ENCODE measurements at regions not wholly inside any gene's neighbourhood (a gene's known extent, or its start where the extent isn't known, plus 50 kb on each side); places are given as distances from the start of the nearest gene placed in this dataset.
"Not testable (repeated sequence)": the region's sequence is repeated elsewhere in the genome, so short reads cannot be mapped to it uniquely, and the experiment has no call there.

DNA sequence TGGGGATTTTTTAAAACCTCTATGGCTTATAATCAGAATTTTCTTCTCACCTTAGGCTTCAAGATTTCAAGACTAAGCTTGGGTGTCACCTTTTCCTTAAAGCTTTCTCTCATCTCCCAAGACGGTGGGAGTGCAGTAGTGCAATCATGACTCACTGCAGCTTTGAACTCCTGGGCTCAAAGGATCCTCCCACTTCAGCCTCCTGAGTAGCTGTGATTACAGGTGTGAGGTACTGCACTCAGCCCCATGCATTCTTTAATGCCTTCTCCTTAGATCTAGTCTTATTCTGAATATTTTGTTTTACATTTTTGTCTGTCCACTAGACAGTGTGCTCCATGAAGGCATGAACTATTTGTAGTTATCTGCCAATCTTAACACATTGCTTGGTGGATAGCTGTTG is 55.7 kb upstream of the FAT3 start:
- no peak for DNase-seq

DNA sequence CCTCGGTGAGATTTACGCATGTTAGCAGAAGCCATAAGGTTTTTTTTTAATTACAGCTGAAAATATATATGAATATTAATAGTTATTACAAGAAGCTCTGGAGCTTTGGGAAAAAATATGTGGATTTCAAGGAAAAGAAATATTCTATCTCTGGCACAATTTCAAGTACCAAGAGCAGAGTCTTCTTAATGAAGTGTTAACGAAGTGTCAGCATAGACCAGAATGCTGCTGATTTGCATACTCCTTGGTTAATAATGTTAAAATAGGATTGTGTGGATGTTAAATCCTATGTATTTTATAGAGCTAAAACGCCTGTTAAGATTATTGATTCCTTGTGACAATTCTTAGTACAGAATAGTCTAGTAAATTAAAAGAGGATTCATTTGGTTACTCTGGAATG is 57.0 kb upstream of the FAT3 start:
- no peak for DNase-seq

DNA sequence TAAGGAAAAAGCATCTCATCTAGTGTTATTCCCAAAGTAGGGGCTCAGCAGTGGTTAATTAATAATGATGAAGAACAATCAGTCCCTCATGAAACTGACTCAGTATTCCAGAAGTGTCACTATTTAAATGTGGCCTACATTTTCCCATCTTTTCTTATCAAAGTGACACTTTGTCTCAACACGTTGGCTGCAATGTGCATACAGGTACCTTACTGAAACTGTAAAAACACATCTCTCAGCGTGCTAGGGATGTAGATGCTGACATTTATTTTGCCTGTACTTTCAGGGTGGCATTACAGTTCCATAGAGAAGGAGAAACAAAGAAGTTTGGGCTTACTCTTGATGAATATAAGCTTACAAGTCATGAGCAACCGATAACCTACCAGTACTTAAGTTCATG is 58.3 kb upstream of the FAT3 start:
- no peak for DNase-seq

DNA sequence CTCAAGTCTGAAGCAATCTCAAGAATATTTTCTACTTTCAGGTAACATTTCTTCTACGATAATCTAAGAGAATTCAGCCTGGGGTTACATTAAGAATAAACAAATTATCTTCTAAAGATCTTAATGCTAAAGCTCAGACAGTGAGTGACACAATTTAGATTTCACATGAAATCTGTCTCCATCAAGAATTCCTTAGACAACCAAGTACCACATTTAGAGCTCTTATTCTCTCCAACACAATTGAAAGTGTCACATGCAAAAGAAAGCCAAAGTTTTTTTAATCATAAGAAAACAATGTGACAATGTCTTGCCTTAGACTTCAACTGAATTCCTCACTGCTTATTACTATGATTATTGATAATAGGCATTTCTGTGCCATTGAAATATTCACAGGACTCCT is 60.7 kb upstream of the FAT3 start:
- no peak for DNase-seq

DNA sequence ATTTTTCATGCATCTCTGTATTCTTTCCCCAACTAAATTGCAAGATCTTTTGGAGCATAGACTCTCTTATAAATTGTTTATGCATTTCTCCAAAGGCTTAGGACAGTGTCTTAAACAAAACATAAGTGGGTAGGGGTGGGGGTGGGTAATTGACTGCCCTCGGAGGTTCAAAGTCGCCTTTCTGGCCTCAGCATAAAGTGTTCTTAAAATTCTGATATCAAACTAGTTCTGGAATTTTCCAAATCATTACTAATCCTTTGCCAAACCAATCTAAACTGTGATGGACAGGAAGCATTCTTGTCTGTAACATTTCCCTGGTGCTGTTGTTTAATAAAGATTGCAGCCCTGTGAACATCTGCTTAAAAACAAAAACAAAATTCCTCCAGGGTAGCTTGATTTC is 61.8 kb upstream of the FAT3 start:
- no peak for DNase-seq

DNA sequence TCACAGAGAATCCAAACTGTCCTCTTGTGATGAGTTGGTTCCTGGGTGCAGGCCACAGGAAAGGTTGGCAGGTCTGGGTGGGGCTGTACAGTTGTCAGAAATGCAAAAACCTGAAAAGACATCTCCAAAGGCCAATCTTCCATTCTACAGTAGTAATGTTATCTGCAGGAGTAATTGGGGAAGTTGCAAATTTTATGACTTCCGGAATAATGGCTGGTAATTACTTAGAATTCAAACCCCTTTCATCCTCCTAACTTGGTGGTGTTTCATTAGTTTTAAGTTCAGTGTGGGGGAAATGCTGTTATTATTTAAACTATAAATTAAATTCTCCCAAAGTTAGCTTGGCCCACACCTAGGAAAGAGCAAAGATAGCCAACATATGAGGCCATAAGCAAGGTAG is 64.7 kb upstream of the FAT3 start:
- DNase-seq: no peak

DNA sequence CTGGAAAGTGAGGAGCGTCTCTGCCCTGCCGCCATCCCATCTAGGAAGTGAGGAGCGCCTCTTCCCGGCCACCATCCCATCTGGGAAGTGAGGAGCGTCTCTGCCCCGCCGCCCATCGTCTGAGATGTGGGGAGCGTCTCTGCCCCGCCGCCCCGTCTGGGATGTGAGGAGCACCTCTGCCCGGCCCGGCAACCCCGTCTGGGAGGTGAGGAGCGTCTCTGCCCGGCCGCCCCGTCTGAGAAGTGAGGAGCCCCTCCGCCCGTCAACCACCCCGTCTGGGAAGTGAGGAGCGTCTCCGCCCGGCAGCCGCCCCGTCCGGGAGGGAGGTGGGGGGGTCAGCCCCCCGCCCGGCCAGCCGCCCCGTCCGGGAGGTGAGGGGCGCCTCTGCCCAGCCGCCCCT is 67.2 kb upstream of the FAT3 start:
- DNase-seq: not testable (repeated sequence)

DNA sequence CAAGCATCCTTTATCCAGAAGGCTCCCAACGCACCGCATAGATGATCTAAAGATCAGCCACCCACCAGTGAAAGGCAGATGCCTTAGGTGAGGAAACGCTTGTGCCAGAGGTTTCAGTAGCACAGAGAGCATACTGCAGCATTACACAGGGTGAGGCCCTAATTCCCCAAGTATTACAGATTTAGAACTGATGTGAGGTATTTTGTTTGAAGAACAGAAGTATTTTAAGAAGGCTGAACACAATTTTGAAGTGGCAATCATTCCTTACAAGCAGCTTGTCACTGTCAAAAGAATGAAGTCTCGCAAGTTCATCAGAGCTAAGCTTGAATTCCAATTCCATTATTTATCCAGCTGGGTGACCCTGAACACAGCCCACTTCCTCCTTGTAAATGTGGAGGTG is 70.0 kb upstream of the FAT3 start:
- no peak for DNase-seq

DNA sequence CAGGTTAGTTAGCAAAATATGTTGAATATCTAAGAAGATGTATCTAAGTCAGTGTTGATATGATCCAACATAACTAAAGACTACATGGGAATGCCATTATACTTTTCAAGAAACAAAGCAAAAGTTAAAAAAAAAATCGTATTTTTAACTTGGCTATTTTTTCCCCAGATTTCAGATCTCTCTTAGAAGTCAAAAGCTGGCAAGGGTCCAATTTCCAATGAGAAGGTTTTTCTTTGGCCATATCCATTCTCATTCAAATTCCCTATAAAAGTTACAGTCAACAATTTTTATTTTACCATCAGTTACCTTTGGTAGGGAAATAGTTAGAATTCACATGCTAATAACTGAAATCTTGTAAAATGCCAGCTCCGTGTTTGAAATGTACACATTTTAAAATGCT is 70.5 kb upstream of the FAT3 start:
- no peak for DNase-seq

DNA sequence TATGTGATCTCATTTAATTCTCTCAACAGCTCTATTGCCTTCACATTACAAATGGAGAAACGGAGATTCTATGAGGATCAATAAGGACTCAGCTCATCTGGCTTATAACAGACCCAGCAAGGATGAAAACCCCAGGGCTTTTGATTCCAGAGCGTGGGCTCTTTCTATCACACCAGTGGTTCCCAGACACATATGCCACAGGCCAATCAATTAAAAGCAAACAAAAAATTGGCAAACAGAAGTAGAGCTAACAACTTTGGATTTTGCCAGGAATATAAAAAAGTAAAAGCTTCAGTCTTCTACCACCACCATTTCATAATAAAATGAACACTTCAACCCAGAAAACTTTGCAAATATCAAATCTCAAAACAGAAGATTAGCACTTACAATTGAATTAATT is 71.1 kb upstream of the FAT3 start:
- no peak for DNase-seq

DNA sequence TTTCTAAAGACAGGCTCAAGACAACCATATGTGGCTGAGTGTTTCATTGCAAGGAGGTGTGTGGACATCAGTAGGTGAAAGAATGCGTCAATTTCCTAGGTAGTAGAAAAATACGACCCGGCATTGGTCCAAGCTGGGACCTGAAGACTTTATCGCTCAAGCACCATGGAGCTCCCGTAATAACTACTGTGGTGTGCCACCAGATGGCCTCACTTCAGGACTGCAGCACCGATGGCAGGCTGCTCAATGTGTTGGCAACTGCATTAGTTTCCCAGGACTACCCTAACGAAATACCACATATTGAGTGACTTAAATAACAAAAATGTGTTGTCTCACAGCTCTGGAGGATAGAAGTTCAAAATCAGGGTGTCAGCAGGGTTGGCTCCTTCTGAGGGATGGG is 72.4 kb upstream of the FAT3 start:
- DNase-seq: no peak

DNA sequence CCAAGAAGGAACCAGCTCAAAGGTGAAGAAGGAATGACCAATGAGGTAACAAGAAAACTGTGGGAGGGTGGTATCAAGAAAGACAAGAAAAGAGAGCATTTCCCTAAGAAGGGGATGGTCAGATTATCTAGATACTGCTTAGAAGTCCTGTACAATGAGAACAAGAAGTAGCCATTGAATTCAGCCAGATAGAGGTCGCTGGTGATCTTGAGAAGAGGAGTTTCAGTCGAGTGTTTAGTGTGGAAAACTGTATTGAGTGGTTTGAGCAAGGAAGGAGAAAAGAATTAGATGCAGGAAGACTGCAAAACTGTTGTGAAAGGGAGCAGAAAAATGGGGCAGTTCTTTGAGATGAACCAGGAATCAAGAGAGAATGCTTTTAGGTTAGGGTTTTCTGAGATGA is 74.6 kb upstream of the FAT3 start:
- no peak for DNase-seq

DNA sequence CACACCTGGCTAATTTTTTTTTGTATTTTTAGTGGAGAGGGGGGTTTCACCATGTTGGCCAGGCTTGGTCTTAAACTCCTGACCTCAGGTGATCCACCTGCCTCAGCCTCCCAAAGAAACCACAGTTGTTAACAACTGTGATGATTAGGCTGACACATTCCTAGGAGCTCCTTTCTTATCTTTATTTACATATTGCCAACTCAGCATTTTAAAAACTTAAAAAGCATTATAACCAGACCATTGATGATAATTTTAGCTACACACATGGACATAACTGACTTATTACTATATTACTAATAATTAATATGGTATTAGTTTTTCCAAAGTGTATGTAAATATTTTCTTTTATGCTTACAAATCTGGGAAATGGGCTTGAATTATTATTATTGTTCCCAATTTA is 82.9 kb upstream of the FAT3 start:
- no peak for DNase-seq

DNA sequence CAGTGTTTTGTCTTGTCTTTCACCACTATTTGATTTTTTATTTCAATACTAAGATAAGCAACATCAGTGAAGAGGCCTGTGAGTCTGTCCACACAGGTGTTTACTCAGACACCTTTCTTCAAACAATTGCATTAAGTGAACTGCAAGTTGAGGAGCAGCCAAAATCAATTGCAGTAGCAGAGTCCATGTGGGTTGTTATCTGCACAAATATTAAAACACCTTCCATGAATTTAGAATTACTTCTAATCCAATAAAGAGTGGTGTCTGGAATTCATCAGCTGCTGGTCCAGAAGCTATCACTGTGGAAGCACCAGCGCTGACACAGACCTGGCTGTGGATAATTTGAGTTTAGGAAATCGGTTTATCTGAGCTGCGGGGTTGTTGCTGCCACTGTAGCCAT is 83.5 kb upstream of the FAT3 start:
- DNase-seq: no peak

DNA sequence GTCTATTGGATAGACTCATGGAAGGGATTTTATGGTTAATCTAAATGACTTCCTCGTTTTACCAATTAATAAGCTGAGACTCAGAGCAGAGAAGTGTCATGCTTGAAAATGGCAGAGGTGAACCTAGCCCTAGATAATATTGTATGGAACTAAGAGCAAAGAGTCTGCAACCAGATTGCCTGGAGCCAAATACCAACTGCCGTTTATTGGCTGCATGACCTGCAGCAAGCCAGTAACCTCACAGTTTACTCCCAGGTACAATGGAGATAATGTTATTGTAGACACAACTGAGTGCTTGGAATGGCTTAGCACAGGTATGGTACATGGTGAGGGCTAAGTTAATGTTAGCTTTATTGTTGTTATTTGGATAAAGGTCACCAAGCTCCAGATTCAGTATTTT is 84.6 kb upstream of the FAT3 start:
- DNase-seq: no peak

DNA sequence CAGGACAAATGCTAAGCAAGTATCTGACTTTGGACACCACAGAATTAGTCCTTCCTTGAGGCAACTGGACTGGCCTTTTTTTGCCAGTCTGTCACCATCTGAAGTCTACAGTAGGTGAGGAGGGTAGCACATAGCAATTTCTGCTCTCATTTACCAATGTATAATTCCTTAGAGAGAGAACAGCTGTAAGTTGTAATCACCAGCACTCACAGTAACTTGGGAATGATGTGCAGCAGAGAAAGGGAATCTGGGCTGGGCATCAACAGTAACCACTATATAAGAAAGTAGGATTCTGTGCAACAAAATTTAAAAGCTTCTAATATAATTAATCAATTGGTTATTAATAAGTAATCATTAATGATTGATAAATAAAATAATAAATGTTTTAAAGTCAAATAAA is 86.3 kb upstream of the FAT3 start:
- no peak for DNase-seq

DNA sequence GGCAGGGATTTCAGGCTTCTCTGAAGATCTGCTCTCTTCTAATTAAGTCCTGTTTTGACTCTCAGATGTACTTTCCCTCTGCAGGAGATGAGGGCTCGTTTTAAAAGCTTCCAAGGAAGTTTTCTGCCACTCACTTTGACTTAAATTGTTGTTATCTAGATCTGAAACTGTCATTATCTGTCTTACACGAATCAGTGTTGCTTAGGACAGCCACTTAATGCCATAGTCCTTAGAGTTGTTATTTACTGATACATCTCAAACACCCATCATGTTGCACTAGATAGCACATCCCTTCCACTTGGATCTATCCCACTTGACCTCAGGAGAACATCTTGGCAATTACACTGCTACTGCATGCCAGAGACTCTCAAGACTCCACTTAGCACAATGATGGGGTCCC is 86.9 kb upstream of the FAT3 start:
- DNase-seq: no peak

DNA sequence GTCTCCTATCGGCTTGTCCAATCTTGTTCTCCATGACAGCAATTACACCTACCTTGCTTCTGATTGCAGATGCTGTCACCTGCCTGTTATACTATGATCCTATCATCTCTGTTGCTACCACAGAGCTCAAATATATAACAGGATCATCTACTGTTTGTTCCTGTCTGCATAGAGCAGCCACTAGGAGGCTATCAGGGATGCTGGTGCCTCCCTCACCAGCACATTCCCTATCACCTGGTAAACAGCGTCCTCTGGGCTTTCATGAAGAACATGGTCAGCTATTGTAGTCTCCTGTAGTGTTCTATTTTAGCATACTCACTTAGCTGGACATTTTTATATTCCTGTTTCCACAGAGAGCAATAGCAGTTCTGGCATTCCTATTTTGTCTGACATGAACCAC is 87.8 kb upstream of the FAT3 start:
- DNase-seq: no peak

DNA sequence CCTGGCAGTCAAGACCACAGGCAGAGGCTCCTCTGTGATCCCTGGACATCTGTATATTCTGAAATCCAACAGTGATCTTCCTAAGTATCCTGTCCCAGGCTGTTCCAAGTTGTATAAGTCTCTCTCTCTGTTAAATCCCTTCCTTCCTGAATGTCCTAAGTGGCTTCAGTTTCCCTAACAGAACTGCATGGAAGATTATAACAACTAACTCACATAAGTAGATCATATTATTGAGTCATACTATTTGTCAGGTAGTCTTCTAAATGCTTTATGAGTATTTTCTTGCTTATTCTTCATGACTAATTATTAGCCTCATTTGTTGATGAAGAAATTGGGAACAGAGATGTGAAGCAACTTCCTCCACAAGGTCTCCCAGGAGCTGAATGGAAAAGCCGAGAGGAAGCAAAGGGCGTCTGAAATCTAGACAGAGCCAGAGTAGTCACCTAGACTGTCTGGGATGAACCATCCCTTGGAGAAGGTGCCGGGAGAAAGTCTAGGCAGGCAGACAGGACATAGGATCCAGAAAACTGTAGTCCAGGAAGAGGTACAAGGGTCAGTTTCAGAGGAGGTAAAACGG is 93.2 kb upstream of the FAT3 start:
- DNase-seq: no peak

DNA sequence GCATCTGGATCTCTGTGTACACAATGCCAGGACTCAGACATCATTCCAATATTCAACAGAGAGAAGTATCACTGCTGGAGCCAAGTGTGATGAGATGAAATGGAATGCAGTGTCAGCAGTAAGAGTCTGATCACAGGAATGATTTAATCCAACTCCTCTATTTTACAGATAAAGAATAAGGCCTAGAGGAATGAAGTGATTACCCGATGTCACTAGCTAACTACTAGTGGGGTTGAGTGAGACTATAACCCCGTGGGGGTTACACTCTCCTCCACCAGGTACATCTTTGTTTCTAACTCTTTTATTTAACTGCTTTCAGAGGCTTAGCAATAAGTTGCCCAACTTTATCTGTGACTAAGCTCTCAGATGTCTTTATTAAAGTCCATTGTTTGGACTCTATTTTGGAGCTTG is 94.2 kb upstream of the FAT3 start:
- no peak for DNase-seq

DNA sequence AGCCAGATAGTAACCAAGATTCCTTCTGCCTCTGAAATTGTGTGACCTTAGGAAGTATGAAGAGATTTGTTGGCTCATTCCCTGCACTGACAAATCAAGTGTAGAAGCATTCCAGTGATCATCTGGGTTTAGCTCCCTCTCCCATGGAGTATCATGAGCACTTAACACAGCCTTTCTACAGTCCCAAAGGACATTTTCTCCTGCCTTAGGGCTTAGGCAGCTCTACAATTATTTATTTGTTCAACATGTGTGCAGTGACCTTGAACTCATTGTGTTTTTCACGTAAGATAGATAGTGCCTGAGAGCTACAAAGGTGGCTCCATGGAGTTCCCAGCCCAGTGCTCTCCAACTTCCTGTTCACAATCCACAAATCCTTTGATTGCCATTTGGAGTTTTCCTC is 94.8 kb upstream of the FAT3 start:
- DNase-seq: no peak

DNA sequence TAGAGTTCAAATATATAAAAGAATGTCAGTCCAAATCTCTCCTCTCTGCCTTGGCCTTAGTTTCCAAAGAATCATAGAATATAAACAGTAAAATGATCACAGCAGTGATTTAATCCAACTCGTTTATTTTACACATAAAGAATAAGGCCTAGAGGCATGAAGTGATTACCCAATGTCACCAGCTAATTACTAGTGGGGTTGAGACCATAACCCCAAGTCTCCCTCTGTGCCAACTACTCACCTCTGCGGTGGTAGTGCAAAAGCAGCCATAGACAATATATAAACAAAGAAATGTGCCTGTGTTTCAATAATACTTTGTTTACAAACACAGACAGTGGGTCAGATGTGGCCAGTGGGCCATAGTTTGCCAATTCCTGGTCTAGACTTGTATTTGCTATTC is 96.6 kb upstream of the FAT3 start:
- no peak for DNase-seq

DNA sequence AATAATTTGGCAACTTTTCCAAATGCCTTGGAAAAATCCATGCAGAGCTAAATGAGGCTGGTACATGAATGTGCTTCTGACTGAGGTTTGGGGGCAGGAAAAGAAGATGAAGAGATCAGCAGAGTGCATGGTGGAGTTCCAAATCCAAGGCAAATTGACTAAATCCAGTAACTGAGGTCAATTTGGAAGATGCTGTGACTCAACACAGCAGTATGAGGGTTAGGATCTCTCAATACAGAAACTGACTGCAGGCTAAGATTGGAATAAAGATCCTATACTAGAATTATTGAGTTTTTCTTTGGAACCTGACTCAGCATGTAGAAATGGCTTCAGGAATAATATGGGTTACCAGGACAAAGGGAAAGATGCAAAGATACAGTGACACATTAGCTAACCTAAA is 99.3 kb upstream of the FAT3 start:
- no peak for DNase-seq

DNA sequence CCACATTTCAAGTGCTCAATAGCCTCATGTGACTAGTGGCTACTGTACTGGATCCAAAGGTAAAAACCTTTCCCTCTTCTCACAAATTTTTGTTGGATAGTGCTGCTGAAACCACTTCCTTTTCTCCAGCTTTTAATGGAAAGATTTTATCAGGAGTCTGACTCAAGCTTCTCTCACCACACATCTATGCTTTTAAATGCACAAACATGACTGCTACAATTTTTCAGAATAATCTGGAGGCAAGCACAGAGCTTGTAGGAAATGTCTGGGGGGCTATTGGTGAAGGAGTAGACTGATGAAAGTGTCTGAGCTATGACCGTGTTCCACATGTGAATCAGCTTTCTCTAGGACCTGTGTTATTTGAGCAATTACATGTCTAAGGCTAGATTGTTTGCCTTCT is 101.1 kb upstream of the FAT3 start:
- no peak for DNase-seq

DNA sequence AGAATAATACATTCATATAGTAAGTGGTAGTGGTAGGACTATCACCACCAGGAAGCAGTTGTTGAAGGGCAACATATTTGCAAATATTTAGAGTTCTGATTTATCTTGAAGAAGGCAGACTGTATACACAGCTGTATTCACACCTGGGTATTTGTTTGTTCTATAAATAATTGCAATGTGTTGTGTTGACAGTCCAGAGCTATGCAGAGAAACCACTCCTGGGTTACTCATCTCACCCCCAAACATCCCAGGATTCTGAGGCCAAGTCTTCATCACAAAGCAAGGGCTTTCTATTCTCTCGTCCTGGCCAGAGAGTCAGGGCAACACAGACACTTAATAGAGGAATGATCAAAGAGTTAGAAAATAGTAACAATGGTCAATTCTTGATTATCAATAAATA is 102.1 kb upstream of the FAT3 start:
- no peak for DNase-seq

DNA sequence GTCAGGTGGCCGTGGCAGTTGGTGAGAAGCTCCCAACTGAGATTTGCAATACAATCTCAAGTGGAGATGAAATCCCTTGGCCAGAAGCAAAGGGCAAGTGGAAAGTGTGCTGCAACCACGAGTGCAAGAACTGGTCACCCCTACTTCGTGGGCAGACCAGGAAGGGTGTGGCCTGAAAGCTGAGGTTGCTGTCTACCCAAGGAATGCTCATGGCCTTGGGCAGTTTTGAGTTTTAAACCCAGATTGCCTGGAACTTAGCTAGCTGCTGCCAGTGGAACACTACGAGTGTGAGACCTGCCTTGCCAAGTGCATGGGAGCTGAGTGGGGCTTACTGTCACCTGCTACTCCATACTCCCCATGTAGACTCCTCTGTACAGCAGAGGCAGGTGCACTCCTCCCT is 113.3 kb upstream of the FAT3 start:
- no peak for DNase-seq

All from NCI-H1417 treated with DMSO at 0.1 percent for 48 hours (cell line).